Amniotic epithelial cell (primary cell): ENCODE measurements at regions not wholly inside any gene's neighbourhood (a gene's known extent, or its start where the extent isn't known, plus 50 kb on each side); places are given as distances from the start of the nearest gene placed in this dataset.
"Not testable (repeated sequence)": the region's sequence is repeated elsewhere in the genome, so short reads cannot be mapped to it uniquely, and the experiment has no call there.

Experiments used
- DNase-seq: peaks from one replicate; pipeline ENCODE4 v3.0.0-alpha.2; 2010; ENCODE audit warnings: low read depth

DNA sequence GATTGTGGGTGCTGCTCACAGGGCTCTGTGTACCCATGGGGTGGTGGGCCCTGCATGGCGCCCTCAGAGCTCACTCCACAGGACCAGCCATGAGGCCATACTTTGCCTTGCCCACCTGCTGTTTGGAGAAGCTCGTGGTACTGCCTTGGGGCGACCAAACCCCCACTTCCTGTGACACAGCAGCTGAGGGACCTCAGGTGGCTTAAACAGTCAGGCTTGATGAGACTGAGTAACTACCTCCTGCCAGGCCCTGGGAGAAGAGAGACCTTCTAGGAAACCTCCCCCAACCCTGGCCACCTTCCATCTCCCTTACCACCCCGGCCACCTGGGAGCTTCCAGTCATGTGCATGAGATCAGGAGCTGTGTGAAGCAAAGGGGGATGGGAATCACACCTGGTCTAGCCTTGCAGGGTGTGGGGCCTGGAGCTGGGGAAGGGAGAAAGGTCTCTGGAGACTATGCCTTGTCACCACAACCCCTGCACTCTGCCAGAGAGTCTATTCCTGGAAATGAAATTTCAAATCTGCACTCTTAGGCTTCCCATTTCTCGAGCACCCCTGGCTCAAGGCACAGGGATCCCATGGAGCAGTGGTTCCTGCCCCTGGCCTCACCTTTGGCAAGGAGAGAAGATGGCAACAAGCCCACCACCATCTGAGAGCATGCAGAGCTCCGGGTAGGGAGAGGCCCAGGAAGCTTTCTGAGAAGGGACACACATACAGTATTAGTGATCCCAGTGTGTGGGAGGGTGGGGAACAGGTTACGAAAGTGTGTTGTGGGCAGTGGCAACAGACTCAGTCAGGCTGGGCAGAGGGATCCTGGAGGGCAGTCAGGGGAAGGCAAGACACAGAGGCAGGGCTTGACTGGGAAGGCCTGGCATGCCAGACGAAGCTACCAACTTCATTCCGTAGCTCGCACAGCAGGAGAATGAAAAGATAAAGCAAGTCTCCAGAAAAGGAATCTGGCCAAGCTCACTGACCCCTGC, 125.0 kb downstream of the URI1 start:
- no peak for DNase-seq

DNA sequence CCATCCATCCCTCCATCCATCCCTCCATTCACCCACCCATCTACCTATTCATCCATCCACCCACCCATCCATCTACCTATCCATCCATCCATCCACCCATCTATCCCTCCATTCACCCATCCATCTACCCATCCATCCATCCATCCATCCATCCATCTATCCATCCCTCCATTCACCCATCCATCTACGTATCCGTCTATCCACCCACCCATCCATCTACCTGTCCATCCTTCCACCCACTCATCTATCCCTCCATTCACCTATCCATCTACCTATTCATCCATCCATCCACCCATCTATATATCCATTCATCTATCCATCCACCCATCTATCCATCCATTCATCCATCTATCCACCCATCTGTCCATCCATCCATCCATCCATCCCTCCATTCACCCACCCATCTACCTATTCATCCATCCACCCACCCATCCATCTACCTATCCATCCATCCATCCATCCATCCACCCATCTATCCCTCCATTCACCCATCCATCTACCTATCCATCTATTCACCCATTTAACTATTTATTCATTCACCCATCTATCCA, 126.0 kb downstream of the URI1 start:
- not testable (repeated sequence) for DNase-seq

DNA sequence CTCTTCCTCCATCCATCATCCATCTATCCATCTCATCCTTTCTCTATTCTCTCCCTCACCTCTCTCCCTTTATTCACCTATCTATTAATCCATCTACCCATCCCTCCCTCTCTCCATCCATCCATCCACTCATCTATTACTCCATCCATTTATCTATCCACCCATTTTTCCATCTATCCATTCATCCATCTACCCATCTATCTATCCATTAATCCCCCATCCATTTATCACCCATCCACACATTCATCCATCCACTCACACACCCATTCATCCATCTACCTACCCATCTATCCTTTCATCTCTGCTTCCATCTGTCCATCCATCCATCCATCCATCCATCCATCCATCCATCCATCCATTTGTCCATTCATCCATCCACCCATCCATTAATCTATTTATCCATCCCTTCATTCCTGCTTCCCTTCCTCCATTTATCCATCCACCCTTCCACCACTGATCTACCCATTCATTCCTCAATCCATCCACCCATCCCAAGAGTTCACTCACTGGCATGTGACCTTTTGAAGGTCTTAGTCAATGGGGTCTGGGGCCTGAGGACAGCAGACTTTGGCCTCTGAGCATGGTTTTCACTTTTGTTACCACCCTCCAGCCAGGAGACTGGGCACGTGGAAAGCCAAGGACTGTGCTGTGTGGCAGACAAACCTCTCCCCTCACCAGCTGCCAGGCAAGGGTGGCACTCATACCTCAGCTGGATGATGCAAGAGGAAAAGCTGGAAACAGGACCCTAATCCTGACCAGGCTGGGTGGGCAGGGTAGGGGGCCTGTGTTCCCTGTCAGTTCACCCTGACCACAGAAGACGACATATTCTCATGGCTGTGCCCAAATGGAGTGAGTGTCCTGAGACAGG, 126.7 kb downstream of the URI1 start:
- DNase-seq: no peak

DNA sequence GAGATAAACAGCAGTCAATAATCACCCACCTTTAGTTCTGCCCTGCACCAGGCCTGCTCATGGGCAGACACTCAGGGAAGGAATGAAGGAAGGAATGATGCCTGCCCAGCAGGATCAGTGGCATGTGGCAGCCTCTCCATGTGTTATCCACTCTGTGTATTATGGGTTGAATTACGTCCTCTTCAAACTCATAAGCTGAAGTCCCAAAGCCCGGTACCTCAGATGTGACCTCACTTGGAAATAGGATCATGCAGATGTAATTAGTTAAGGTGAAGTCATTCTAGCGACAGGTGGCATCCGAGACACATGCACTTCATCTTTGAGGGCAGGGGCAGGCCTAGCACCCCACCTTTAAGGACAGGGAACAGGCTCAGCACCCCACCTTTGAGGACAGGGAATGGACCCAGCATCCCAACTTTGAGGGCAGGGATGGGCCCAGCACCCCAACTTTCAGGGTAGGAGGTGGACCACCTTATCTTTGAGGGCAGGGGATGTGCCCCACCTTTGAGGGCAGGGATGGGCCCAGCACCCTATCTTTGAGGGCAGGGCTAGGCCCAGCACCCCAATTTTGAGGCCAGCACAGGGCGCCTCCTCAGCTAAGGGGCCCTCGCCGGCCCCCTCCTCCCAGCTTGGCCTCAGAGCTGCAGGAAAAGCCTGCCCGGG, 127.6 kb downstream of the URI1 start:
- DNase-seq: no peak

DNA sequence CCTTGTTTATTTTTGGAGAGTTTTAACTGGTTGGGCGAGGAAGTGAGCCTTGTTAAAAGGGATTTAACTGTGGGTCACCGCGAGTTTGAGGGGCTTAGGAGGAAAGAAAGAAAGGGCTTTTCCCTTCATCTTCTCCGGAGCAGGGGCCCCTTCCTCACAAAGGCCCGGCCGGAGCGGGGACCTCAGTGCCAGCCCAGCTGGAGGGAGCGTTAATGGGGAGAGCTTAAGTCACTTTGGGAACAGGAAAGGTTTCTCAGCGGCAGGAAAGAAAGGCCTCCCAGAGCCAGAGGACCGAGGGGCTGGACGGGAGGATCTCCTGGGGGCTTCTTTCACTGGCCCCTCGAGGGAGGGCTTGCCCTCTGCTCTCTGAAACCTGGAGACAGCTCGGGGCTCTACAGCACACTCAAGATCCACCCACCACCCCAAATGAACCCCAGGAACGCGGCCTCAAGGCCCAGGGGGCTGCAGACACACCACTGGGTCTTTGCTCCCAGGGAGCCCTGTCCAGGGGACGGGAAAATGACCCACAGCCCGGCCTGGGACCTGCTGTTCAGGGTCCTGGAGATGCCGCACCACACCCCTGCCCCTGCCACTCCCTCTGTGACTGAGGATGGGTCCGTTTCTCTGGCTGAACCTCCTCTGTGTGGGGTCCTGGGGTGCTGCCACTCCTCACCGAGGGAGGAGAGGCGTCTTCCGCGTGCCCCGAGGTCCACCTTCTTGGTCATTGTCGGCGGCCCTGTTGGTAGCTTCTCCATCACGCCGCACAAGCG, 128.3 kb downstream of the URI1 start:
- DNase-seq: no peak

DNA sequence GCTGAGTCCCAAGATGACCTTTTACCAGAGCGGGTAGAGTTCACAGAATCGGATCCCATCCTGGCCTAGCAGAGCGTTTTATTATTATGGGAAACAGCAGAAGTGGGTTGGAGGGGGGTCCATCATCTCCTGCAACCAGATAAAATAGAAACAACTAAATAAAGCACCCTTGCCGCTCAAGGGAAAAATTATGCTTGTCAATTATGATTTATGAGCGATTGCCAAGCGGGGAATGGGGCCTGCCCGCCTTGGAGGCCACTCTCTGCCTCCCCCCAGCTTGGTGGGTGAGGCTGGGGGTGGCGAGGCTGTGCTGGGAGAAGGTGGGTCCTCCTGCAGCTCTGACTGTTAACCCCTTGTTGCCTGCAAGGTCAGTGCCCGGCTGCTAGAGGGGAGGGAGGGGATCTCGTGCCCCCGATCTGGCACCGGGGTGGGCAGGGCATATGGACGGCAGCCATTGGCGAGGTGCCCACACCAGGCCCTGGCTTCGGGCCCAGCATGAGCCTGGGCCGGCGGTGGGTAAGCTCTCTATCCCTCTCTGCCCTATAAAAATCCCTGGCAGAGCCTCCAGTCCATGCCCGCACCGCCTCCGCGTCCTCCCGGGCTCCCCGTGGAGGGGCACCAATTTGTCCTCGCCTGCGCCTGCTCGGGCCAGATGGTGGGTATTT, 129.1 kb downstream of the URI1 start:
- no peak for DNase-seq

DNA sequence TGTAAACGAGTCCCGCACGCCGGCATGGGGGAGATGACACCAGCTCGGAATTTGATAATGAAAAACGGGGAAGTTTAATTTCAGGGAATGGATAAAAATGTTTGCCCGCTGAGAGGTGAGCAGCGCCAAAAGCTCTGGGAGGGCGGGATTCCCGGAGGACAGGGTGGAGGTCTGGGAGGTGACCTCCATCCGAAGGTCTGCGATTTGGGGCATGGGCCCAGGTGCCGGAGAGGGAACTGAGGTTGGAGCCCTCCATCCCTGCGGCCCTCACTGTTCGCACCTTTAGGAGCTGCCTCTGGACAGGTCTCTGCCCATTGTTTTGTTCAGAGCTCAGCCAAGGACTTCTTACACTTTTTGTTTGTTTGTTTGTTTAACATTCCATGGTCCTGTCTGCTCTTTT, 129.8 kb downstream of the URI1 start:
- no peak for DNase-seq

DNA sequence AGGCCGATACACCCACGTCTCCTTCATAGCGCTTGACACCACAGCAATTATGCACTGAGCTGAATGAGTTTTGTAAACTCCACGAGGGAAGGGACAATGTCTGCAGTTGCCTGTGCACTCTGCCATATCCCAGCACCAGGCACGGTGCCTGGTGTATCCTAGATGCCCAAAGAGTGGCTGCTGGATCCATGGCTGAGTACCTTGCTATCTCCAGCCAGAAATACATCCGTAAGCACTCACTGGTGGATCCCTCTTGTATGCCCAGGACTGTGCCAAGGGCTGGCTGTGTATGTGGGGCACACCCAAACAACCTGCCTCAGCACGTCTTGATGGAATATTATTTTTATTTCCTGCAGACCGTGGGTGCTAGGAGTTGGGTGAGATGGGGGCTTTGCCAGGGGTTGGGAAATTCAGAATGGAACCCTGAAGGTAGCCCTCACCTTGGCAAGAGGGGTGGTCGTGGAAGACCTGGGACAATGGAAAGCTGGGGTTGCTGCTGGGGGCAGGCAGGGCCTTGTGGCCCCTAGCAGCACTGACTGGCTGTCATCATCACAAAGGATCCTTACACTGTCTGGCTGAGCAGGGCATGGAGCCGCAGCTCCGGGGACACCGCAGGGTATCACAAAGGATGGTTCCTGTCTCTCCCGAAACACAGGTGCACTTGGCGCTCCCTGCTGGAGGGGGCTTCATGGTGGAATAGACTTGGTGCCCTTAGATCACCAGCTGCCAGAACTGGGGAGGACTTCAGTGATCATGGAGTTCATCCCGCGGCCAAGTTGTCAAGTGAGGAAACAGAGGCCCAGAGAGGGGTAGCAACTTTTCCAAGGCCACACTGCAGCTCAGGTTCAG, 131.3 kb downstream of the URI1 start:
- no peak for DNase-seq

DNA sequence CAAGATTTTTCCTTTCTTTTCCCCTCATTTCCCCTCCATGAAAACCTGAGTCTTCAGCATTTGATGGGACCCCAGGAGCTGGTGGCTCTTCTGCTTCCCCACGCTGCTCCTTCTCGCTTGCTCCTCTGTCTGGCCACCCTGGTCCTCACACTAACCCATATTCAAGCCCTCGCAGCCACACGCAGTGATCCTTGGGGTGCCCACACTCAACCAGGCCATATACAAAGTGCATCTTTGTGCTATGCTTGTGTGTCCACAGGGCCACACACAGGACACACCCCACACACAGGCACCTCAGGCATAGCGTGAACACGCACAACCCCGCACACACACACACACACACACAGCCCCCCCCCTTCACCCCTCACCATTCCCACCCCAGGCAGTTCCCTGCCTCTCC, 132.1 kb downstream of the URI1 start:
- DNase-seq: no peak

DNA sequence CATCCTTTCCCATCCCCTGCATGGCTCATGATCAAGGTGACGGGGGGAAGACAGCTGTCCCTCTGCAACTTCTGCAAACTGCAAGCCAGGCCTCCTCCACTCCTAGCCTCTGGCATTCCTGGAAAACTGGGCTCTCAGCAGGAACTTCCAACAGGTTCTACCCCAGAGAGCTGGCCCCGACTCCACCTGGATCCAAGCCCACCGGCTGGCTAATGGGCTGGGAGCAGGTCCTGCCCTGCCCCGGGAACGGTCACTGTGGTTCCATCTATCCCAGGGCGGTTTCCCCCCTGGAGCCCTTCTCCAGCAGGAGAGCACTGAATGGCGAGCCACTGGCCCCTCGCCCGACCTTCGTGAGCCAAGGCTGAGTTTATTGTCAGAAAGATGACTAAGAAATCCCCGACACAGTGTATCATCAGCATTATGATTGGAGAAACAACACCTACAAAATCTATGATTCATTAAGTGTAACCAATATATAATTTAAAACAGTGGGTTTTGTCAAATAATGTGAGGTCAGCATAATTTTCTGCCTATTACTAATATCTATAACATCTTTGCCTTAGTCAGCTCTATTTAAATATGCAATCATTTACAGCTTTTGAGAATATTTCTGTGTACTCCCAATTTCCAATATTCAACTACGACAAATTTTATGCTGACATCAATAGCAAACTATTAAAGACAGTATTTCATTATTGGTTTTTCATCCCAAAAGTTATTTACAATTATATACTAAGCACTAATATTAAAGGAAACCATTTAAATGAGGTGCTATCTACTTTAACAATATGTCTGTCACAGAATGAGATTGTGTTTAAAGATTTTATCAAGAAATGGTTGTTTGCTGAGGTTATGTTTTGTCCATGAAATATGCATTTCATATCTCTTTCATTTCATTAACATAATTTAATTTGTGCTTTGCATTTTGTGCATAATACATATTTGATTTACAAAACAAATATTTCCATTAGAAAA, 133.0 kb downstream of the URI1 start:
- no peak for DNase-seq

DNA sequence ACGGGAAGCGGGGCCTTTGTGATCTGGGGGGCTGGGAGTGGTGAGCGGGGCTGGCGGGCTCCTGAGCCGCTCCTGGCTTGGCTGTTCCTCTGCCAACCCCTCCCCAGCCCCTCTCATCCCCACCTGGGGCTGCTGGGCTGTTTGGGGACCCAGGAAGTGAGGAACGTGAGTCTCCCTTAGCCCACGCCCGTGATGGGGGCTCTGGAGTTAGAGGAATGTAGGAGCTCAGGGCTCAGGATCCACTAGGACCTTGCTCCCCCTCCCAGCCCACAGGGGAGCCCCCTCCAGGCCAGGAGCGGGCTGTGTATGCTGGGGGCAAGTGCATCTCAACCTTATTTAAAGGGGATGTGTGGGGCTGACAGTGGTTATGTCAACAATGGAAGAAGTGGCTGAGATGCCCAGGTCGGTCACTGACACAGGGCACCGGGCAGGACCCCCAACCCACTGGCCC, 134.1 kb downstream of the URI1 start:
- DNase-seq: no peak

DNA sequence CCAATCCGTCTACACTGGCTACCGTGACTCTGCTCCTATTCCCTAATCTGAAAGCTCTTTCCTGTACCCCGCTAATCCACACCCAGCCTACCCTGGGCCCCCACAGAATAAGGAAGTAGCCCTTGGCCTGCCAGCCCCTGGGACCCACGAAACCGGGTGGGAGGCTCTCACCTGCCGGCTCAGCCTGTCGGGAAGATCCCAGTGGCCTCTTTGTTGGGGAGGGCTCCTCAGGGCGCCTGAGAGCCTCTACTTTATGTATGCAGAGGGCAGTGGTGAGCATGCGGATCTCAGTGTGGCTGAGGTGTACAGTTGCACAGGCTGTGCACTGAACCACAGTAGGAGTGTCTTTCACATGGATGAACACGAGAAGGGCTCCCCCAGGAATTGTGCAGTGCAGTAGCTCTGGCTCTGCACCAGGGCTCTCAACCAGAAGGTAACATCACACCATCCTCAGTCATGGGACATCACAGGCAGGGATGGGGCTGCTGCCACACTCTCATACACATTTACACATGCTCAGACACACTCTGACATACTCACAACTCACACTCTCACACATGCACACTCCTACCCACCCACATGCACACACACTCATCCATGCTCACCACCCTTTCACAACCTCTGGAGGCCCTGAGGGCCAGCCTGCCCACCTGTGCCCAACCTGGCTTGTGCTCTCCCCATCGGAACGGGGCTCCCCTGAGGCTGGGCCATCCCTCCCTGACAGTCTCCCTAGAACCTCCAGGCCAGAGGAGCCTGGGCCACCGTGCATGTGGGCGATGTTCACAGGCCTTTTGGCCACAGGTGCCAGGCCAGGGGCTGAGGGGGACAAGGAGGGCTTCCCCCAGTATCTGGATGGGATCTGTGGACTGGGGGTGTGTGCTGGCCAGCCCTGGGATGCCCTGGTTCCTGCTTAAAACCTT, 135.0 kb downstream of the URI1 start:
- no peak for DNase-seq

DNA sequence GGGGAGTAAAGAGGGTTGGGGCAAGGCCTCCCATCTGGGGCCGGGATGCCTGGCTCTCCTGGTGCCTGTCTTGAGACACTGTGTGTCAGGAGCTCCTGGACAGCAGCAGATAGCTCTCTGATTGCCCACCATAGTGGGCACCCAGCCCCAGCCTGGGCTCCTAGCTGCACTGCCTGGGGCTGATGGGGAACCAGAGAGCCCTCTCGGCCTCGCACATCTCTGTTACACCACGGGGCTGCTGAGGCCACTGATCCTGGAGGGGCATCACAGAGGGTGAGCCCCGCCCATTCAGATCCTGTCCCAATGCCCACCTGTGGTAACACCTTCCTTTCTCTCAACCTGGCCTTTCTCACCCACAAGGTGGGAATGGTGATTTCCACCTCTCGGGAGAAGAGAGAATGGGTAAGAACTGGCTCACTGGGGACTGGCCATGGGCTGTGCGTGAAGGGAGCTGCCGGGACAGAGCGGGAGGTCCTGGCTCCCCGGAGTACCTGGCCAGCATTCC, 135.9 kb downstream of the URI1 start:
- no peak for DNase-seq

DNA sequence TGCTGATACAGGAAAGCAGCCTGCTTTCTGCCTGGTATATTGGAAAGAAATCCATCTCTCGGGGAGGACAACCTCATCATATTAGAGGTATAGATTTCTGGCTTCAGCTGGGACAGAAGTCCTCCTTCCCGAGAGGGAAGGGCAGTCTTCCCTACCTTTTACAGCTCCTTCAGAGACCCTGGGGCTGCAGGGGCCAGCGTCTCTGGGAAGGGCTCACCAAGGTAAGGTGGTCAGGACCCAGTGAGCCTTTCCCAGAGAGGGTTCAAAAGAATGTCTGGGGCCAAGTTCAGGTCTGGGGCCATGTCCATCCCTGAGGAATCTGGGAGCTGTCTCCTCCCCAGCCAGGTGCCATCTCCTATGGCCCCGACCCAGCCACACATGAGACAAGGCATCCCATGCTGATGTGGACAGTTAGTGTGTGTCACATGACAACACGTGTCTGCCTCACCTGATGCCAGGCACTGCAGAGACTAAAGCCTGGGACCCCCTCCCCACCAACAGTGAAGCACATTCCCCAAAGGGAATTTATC, 136.4 kb downstream of the URI1 start:
- DNase-seq: no peak

DNA sequence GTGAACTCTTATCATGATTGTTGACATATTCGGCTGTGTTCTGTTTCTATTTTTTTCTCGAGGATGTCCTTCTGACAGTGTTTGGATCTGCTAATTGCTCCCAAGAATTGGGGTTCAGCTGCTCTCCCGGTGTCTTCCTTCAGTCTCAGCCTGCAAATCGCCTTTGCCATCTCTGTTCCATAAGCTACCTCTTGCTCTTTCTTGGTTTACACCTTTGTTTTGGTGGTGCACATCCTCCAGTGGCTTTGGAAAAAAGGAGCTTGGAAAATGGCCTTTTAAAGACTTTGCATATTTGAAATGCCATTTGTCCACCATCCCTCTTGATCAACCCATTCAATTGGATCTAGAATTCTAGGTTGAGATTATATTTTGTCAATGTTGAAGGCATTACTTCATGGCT, 137.2 kb downstream of the URI1 start:
- no peak for DNase-seq

DNA sequence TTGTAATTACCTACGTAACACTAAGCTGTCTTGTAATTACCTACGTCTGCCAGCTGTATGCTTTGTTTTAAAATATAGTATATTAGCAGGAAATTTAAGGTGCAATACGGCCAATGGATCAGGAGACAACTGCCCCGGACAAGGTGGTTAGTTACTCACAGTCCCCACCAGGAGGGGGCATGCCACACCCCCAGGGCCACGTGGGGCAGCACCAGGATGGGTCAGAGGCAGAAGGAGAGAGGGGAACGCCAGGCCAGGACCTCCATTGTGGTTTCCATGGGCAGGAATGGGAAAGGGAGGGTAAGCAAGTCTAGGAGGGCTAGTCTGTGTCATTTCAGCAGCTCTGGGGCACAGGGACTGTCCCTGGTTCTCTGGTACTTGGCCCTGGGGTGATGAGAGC, 140.1 kb downstream of the URI1 start:
- no peak for DNase-seq

DNA sequence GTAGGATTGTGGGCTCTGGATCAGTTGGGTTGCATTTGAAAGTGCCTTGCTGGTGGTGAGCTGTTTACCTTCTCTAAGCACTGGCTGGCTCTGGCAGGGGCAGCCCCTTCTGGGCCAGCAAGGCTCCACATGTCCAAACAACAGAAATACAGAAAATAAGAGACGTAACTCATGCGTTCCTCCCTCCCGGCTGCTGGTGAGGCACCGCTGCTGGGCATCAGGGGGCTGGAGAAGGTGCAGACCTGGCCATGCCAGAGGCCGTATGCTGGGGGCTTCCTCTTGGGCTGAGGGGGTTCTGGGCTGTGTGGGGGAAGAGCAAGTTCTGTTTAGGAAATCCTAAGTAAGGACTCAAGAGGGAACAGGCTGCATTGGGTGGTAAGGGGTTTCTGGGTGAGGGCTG, 140.6 kb downstream of the URI1 start:
- DNase-seq: no peak
